ENCODE measurements at regions not wholly inside any gene's neighbourhood (a gene's known extent, or its start where the extent isn't known, plus 50 kb on each side); places are given as distances from the start of the nearest gene placed in this dataset.

GRCh38 chr13:97058926-97059325, 64.7 kb upstream of the OXGR1 start:
- no peak for ATAC-seq
- CTCF ChIA-PET, result interaction anchor here (1.6 kb wide), 1 partner anchor 41 kb away, joined by 4 read pairs; no protein-coding TSS in a partner anchor
- 3% methylated on average over 1 of the region's 1 CpG for whole genome bisulfite sequencing (ENCODE audit: missing lambda C conversion rate)

DNA sequence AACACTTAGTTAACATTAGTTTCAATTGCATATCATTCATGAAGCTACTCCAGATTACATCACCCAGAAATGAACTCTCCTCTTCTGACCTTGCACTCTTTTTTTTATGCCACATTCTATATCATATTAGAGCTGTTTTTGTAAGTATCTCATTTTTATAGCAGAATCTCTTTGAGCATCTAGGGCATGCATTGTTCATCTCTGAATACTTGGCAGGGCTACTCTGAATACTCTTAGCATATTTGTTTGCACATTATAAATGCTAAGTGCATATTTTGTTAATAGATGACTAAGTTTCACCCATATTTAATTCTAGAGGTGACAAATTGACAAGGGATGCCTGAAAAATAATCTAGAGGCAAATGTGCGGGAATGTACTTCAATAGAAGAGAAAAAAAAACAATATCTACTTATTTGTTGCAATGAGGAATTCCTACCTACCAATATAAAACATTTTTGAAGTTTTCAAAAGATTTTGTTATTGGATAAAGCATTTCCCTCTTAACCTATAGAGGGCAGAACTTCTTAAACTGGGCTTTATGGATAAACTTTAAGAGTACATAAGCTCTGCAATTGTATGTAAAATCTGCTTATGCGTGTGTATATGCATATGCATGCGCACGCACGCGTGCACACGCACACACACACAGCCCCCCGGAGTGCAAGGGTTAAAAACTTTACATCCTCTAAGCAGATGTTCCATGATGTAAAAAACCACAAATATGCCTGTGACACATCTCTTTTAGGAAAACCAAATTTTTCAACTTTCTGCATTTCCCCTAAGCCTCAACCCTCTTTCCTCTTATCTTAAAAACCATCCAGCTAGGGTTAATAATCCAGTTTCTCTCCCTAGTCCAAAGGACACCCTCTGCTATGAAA, 73.0 kb upstream of the OXGR1 start:
- TF ChIP-seq CHD2 (IDR thresholded peaks at IDR 0.05; ENCODE audit: low read length, partially characterized antibody) (no peak), ESRRA (IDR thresholded peaks at IDR 0.05; ENCODE audit: borderline replicate concordance, low read length) (no peak), PHF8 (IDR thresholded peaks at IDR 0.05; ENCODE audit: borderline replicate concordance, low read depth) (no peak), RCOR1 (IDR thresholded peaks at IDR 0.05; ENCODE audit: low read depth, low read length) (no peak), E2F6 (IDR thresholded peaks at IDR 0.05; ENCODE audit: borderline replicate concordance, low read depth) (no peak), RAD21 (conservative IDR thresholded peaks at IDR 0.05 in 1 of 2, IDR thresholded peaks at IDR 0.05 in 1 of 2) (no peak), HOXB13 (CRISPR knock-in tag; IDR thresholded peaks at IDR 0.05; ENCODE audit: low read depth) (no peak), EHF (CRISPR knock-in tag; IDR thresholded peaks at IDR 0.05) (no peak), KDM5A (IDR thresholded peaks at IDR 0.05) (no peak), HEYL (CRISPR knock-in tag; IDR thresholded peaks at IDR 0.05) (no peak), CHD4 (IDR thresholded peaks at IDR 0.05; ENCODE audit: borderline replicate concordance) (no peak), MAFK (IDR thresholded peaks at IDR 0.05; ENCODE audit: partially characterized antibody) (no peak), SREBF2 (IDR thresholded peaks at IDR 0.05) (no peak), CTCF (IDR thresholded peaks at IDR 0.05) (no peak), ELK1 (IDR thresholded peaks at IDR 0.05; ENCODE audit: low read depth, low read length) (no peak)
- H3K4me1 ChIP-seq, result no peaks in the 10 kb centered on the region
- H3K4me2 ChIP-seq, result no peak overlapping the region
- H3K9me3 ChIP-seq, result no peaks in the 10 kb centered on the region
- no peak overlapping the region for H3K4me3 ChIP-seq
- WGBS (ENCODE audit: missing lambda C conversion rate), result 74% methylated on average over 8 of the region's 8 CpGs
- no peak overlapping the region for H3K27ac ChIP-seq
- ChIA-PET CTCF (no interaction called here), POLR2A (no interaction called here)
- FAIRE-seq, result no peak
- ATAC-seq, result no peak
- DNase-seq (ENCODE audit: low read depth in 1 of 2, low spot score in 1 of 2), result no peak

More at GRCh38 chr13:97058926-97059325, 64.7 kb upstream of the OXGR1 start:
- POLR2A ChIA-PET, result no interaction called here
- Histone ChIP-seq H3K9me3 (no peaks in the 10 kb centered on the region), H3K4me2 (no peak overlapping the region), H3K4me3 (no peak overlapping the region), H3K4me1 (no peaks in the 10 kb centered on the region), H3K27ac (no peak overlapping the region)
- no peak for DNase-seq (ENCODE audit: low read depth in 1 of 2, low spot score in 1 of 2)
- TF ChIP-seq CHD2 (IDR thresholded peaks at IDR 0.05; ENCODE audit: low read length, partially characterized antibody) (no peak), RARB (CRISPR knock-in tag; IDR thresholded peaks at IDR 0.05) (no peak), HOXB5 (CRISPR knock-in tag; IDR thresholded peaks at IDR 0.05) (no peak)
- no peak for FAIRE-seq

- TF ChIP-seq HES2 (IDR thresholded peaks at IDR 0.05) (no peak), E2F6 (IDR thresholded peaks at IDR 0.05; ENCODE audit: borderline replicate concordance, low read depth) (no peak), HOXB13 (CRISPR knock-in tag; IDR thresholded peaks at IDR 0.05; ENCODE audit: low read depth) (no peak), MYC (IDR thresholded peaks at IDR 0.05; ENCODE audit: borderline replicate concordance, low read length) (no peak), MAFK (IDR thresholded peaks at IDR 0.05; ENCODE audit: partially characterized antibody) (no peak), CHD2 (IDR thresholded peaks at IDR 0.05; ENCODE audit: low read length, partially characterized antibody) (no peak), CBX8 (IDR thresholded peaks at IDR 0.05) (no peak)
- 31% methylated on average over 4 of the region's 4 CpGs for WGBS (ENCODE audit: missing lambda C conversion rate)
- Histone ChIP-seq H3K4me1 (no peaks in the 10 kb centered on the region), H3K27ac (no peak overlapping the region), H3K4me3 (no peak overlapping the region), H3K9me3 (no peaks in the 10 kb centered on the region), H3K4me2 (no peak overlapping the region)
- ATAC-seq, result no peak
- CTCF ChIA-PET, result interaction anchor here (0.6 kb wide), 1 partner anchor 1033 kb away, joined by 3 read pairs; no protein-coding TSS in a partner anchor
- POLR2A ChIA-PET, result no interaction called here
- FAIRE-seq, result no peak
- DNase-seq (ENCODE audit: low read depth in 1 of 2, low spot score in 1 of 2), result no peak
Measured at GRCh38 chr13:97068151-97068550, 73.9 kb upstream of the OXGR1 start.

Data from A549 (cell line).